Putamen (tissue), 1 donor: ENCODE measurements at regions not wholly inside any gene's neighbourhood (a gene's known extent, or its start where the extent isn't known, plus 50 kb on each side); places are given as distances from the start of the nearest gene placed in this dataset.

Source experiments
- DNase-seq: peaks from one replicate; pipeline ENCODE4 v3.0.0-alpha.2; 2016; ENCODE audit warnings: low spot score

- no peak for DNase-seq
Measured at GRCh38 chr1:30419831-30420230, 303.6 kb downstream of the MATN1 start.

GRCh38 chr1:30418939-30419720 lies 304.3 kb downstream of the MATN1 start:
- DNase-seq = no peak

GRCh38 chr1:30418061-30418938 lies 305.1 kb downstream of the MATN1 start:
- peak; percentile 3 for DNase-seq

- DNase-seq = no peak
Measured at GRCh38 chr1:30417701-30418046, 305.7 kb downstream of the MATN1 start.

GRCh38 chr1:30417001-30417700 lies 306.2 kb downstream of the MATN1 start:
- DNase-seq = no peak

GRCh38 chr1:30416221-30416820 lies 307.1 kb downstream of the MATN1 start:
- no peak for DNase-seq

GRCh38 chr1:30415171-30415940 lies 308.0 kb downstream of the MATN1 start:
- DNase-seq = no peak

GRCh38 chr1:30414851-30415165 lies 308.6 kb downstream of the MATN1 start:
- no peak for DNase-seq

- DNase-seq = no peak
Measured at GRCh38 chr1:30414086-30414850, 309.1 kb downstream of the MATN1 start.

GRCh38 chr1:30413606-30414005 lies 309.8 kb downstream of the MATN1 start:
- DNase-seq = no peak

GRCh38 chr1:30413111-30413440 lies 310.3 kb downstream of the MATN1 start:
- DNase-seq = no peak

GRCh38 chr1:30412241-30413110 lies 310.9 kb downstream of the MATN1 start:
- no peak for DNase-seq

GRCh38 chr1:30411206-30411605 lies 312.2 kb downstream of the MATN1 start:
- DNase-seq = no peak

- DNase-seq = no peak
Measured at GRCh38 chr1:30410153-30410851, 313.1 kb downstream of the MATN1 start.

GRCh38 chr1:30409476-30410152 lies 313.8 kb downstream of the MATN1 start:
- no peak for DNase-seq

GRCh38 chr1:30407865-30408580 lies 315.4 kb downstream of the MATN1 start:
- no peak for DNase-seq

- DNase-seq = no peak
Measured at GRCh38 chr1:30406996-30407864, 316.2 kb downstream of the MATN1 start.
